Mesendoderm (in vitro differentiated cells): ENCODE measurements at regions not wholly inside any gene's neighbourhood (a gene's known extent, or its start where the extent isn't known, plus 50 kb on each side); places are given as distances from the start of the nearest gene placed in this dataset.
"Not testable (repeated sequence)": the region's sequence is repeated elsewhere in the genome, so short reads cannot be mapped to it uniquely, and the experiment has no call there.

Source experiments
- DNase-seq: peaks from one replicate; pipeline ENCODE4 v3.0.0; 2013
- H2AK5ac ChIP-seq: 2 replicates; pipeline ENCODE4 v1.6.1; 2013; ENCODE audit warnings: low read length, inconsistent platforms
- H2BK120ac ChIP-seq: 2 replicates; pipeline ENCODE4 v1.6.1; 2013; ENCODE audit warnings: low read depth, mild to moderate bottlenecking, low read length, moderate library complexity, mixed read lengths
- H2BK15ac ChIP-seq: replicated peaks from 2 replicates; pipeline ENCODE4 v1.6.1; 2013; ENCODE audit warnings: low read depth, mild to moderate bottlenecking, moderate library complexity
- H2BK5ac ChIP-seq: 2 replicates; pipeline ENCODE4 v1.6.1; 2013; ENCODE audit warnings: low read length, inconsistent platforms
- H3K18ac ChIP-seq: 2 replicates; pipeline ENCODE4 v1.6.1; 2013; ENCODE audit warnings: mild to moderate bottlenecking, low read length, mixed read lengths
- H3K23ac ChIP-seq: one replicate; pipeline ENCODE4 v1.6.1; 2013; ENCODE audit warnings: low read length
- H3K27ac ChIP-seq: 2 replicates; pipeline ENCODE4 v1.5.1; 2013; ENCODE audit warnings: low read depth, mild to moderate bottlenecking, inconsistent platforms, low read length, moderate library complexity
- H3K27me3 ChIP-seq: 2 replicates; pipeline ENCODE4 v1.6.1; 2013; ENCODE audit warnings: low read length, control low read depth, mild to moderate bottlenecking, inconsistent platforms; ENCODE audit not compliant: insufficient read depth, poor library complexity
- H3K36me3 ChIP-seq: 2 replicates; pipeline ENCODE4 v1.6.1; 2013; ENCODE audit warnings: low read length, inconsistent platforms; ENCODE audit not compliant: control insufficient read depth, insufficient read depth
- H3K4ac ChIP-seq: one replicate; pipeline ENCODE4 v1.6.1; 2013; ENCODE audit warnings: low read depth, mild to moderate bottlenecking, low read length, moderate library complexity
- H3K4me1 ChIP-seq: 2 replicates; pipeline ENCODE4 v1.6.1; 2013; ENCODE audit warnings: low read depth, low read length, inconsistent platforms; ENCODE audit not compliant: control insufficient read depth
- H3K4me2 ChIP-seq: 2 replicates; pipeline ENCODE4 v1.6.1; 2013; ENCODE audit warnings: low read length
- H3K4me3 ChIP-seq: 2 replicates; pipeline ENCODE4 v1.5.1; 2013; ENCODE audit warnings: mild to moderate bottlenecking, low read length
- H3K56ac ChIP-seq: one replicate; pipeline ENCODE4 v1.6.1; 2013; ENCODE audit warnings: low read length
- H3K79me1 ChIP-seq: 2 replicates; pipeline ENCODE4 v1.6.1; 2013; ENCODE audit warnings: low read length, inconsistent platforms
- H3K79me2 ChIP-seq: 2 replicates; pipeline ENCODE4 v1.6.1; 2013; ENCODE audit warnings: mild to moderate bottlenecking, low read length; ENCODE audit not compliant: control insufficient read depth, insufficient read depth
- H3K9ac ChIP-seq: 2 replicates; pipeline ENCODE4 v1.6.1; 2013; ENCODE audit warnings: low read length, inconsistent platforms
- H4K5ac ChIP-seq: one replicate; pipeline ENCODE4 v1.6.1; 2013; ENCODE audit warnings: low read length
- H4K8ac ChIP-seq: one replicate; pipeline ENCODE4 v1.6.1; 2013; ENCODE audit warnings: low read depth, mild to moderate bottlenecking, control low read depth, low read length, moderate library complexity
- WGBS: extraction: QIAGEN DNeasy Blood & Tissue Kit; methylation state at CpG from one replicate; pipeline ENCODE4 v1.1.7; 2013; ENCODE audit warnings: low lambda C conversion rate, missing lambda C conversion rate; ENCODE audit not compliant: insufficient coverage; ENCODE audit errors: extremely low coverage; 5-methylcytosine and 5-hydroxymethylcytosine counted together

GRCh38 chr1:19024532-19024931, 68.1 kb upstream of the IFFO2 start:
- H3K27ac ChIP-seq, result no peak overlapping the region
- no CpG with 5 or more reads among the region's 4 CpGs for WGBS
- H3K36me3 ChIP-seq, result no peaks in the 10 kb centered on the region
- H3K4me3 ChIP-seq, result no peak overlapping the region
- no peak overlapping the region for H2BK120ac ChIP-seq
- no peak overlapping the region for H4K5ac ChIP-seq
- no peak overlapping the region for H2BK5ac ChIP-seq
- H3K18ac ChIP-seq, result no peak overlapping the region
- no peak overlapping the region for H3K56ac ChIP-seq
- no peak overlapping the region for H3K9ac ChIP-seq
- H3K4ac ChIP-seq, result no peak overlapping the region
- no peaks in the 10 kb centered on the region for H3K4me1 ChIP-seq
- no peaks in the 10 kb centered on the region for H3K79me1 ChIP-seq
- H2AK5ac ChIP-seq, result no peak overlapping the region
- DNase-seq, result no peak
- H4K8ac ChIP-seq, result no peak overlapping the region
- H3K27me3 ChIP-seq, result no peaks in the 10 kb centered on the region
- no peaks in the 10 kb centered on the region for H3K79me2 ChIP-seq
- no peak overlapping the region for H3K4me2 ChIP-seq
- no peak overlapping the region for H3K23ac ChIP-seq
- H2BK15ac ChIP-seq, result no peak overlapping the region

- no CpG with 5 or more reads among the region's 2 CpGs for WGBS
- H2BK5ac ChIP-seq, result no peak overlapping the region
- no peaks in the 10 kb centered on the region for H3K27me3 ChIP-seq
- H3K23ac ChIP-seq, result no peak overlapping the region
- no peak for DNase-seq
- no peak overlapping the region for H3K4ac ChIP-seq
- H3K27ac ChIP-seq, result no peak overlapping the region
- no peak overlapping the region for H3K4me3 ChIP-seq
- no peaks in the 10 kb centered on the region for H3K36me3 ChIP-seq
- no peak overlapping the region for H3K9ac ChIP-seq
- no peak overlapping the region for H3K18ac ChIP-seq
- H3K4me2 ChIP-seq, result no peak overlapping the region
- H2BK120ac ChIP-seq, result no peak overlapping the region
- no peaks in the 10 kb centered on the region for H3K4me1 ChIP-seq
- no peak overlapping the region for H3K56ac ChIP-seq
- H4K8ac ChIP-seq, result no peak overlapping the region
- H2BK15ac ChIP-seq, result no peak overlapping the region
- no peaks in the 10 kb centered on the region for H3K79me1 ChIP-seq
- no peak overlapping the region for H2AK5ac ChIP-seq
- no peak overlapping the region for H4K5ac ChIP-seq
- no peaks in the 10 kb centered on the region for H3K79me2 ChIP-seq
Measured at GRCh38 chr1:19023787-19024186, 67.3 kb upstream of the IFFO2 start.

GRCh38 chr1:19021845-19022244, 65.4 kb upstream of the IFFO2 start:
- Histone ChIP-seq H3K56ac (no peak overlapping the region), H3K4ac (no peak overlapping the region), H3K79me2 (no peaks in the 10 kb centered on the region), H3K4me3 (no peak overlapping the region), H3K4me1 (no peaks in the 10 kb centered on the region), H4K5ac (no peak overlapping the region), H4K8ac (no peak overlapping the region), H3K23ac (no peak overlapping the region), H3K27ac (no peak overlapping the region), H3K4me2 (no peak overlapping the region), H2BK5ac (no peak overlapping the region), H3K9ac (no peak overlapping the region), H3K79me1 (no peaks in the 10 kb centered on the region), H3K18ac (no peak overlapping the region), H2AK5ac (no peak overlapping the region), H2BK15ac (no peak overlapping the region), H3K27me3 (no peaks in the 10 kb centered on the region), H2BK120ac (no peak overlapping the region), H3K36me3 (no peaks in the 10 kb centered on the region)
- WGBS, result no CpG with 5 or more reads among the region's 2 CpGs
- no peak for DNase-seq

- H3K36me3 ChIP-seq, H4K5ac ChIP-seq, H2BK5ac ChIP-seq, H3K23ac ChIP-seq, H3K79me1 ChIP-seq, H3K27ac ChIP-seq, H3K4me3 ChIP-seq, H3K27me3 ChIP-seq, H3K9ac ChIP-seq, H2AK5ac ChIP-seq, H3K56ac ChIP-seq, H3K79me2 ChIP-seq, H3K4me1 ChIP-seq, H4K8ac ChIP-seq, DNase-seq, H2BK15ac ChIP-seq, H2BK120ac ChIP-seq, H3K4ac ChIP-seq, H3K4me2 ChIP-seq, H3K18ac ChIP-seq: not testable (repeated sequence)
- no CpG with 5 or more reads among the region's 4 CpGs for WGBS
Measured at GRCh38 chr1:19019288-19019687, 62.8 kb upstream of the IFFO2 start.

GRCh38 chr1:19015476-19015875, 59.0 kb upstream of the IFFO2 start:
- no peak for DNase-seq
- no CpG with 5 or more reads among the region's 6 CpGs for WGBS

GRCh38 chr1:19014765-19015164, 58.3 kb upstream of the IFFO2 start:
- no peak overlapping the region for H3K18ac ChIP-seq
- no peak overlapping the region for H3K4me3 ChIP-seq
- no peak overlapping the region for H3K4me2 ChIP-seq
- H2BK5ac ChIP-seq, result no peak overlapping the region
- no peak overlapping the region for H2BK15ac ChIP-seq
- H2AK5ac ChIP-seq, result no peak overlapping the region
- no peak overlapping the region for H4K5ac ChIP-seq
- WGBS, result no CpG with 5 or more reads among the region's 7 CpGs
- no peaks in the 10 kb centered on the region for H3K79me2 ChIP-seq
- no peak for DNase-seq
- no peak overlapping the region for H2BK120ac ChIP-seq
- no peak overlapping the region for H3K4ac ChIP-seq
- no peak overlapping the region for H3K23ac ChIP-seq
- H3K4me1 ChIP-seq, result peaks cover 2% of the 10 kb centered on the region
- no peaks in the 10 kb centered on the region for H3K79me1 ChIP-seq
- no peak overlapping the region for H3K56ac ChIP-seq
- no peaks in the 10 kb centered on the region for H3K27me3 ChIP-seq
- no peaks in the 10 kb centered on the region for H3K36me3 ChIP-seq
- H3K9ac ChIP-seq, result no peak overlapping the region
- H4K8ac ChIP-seq, result no peak overlapping the region
- no peak overlapping the region for H3K27ac ChIP-seq

More at GRCh38 chr1:19015476-19015875, 59.0 kb upstream of the IFFO2 start:
- Histone ChIP-seq H3K56ac (no peak overlapping the region), H3K4me1 (no peaks in the 10 kb centered on the region), H3K9ac (no peak overlapping the region), H3K36me3 (no peaks in the 10 kb centered on the region), H3K79me1 (no peaks in the 10 kb centered on the region), H3K4me2 (no peak overlapping the region), H3K4ac (no peak overlapping the region), H3K23ac (no peak overlapping the region), H3K79me2 (no peaks in the 10 kb centered on the region), H3K18ac (no peak overlapping the region), H2AK5ac (no peak overlapping the region), H3K4me3 (no peak overlapping the region), H4K8ac (no peak overlapping the region), H2BK120ac (no peak overlapping the region), H2BK15ac (no peak overlapping the region), H3K27me3 (no peaks in the 10 kb centered on the region), H4K5ac (no peak overlapping the region), H2BK5ac (no peak overlapping the region), H3K27ac (no peak overlapping the region)
